HepG2 (cell line): ENCODE measurements at regions not wholly inside any gene's neighbourhood (a gene's known extent, or its start where the extent isn't known, plus 50 kb on each side); places are given as distances from the start of the nearest gene placed in this dataset.

Source experiments
- ARNTL ChIP-seq: sonication (generic); formaldehyde crosslinking; IDR thresholded peaks from 2 replicates; pipeline ENCODE4 v1.4.0; 2020; ENCODE audit warnings: mild to moderate bottlenecking, missing genetic modification reagents
- CC2D1A ChIP-seq: sonication (generic); formaldehyde crosslinking; IDR thresholded peaks from 2 replicates; pipeline ENCODE4 v1.8.1; 2023; ENCODE audit warnings: mild to moderate bottlenecking, missing genetic modification reagents
- DMAP1 ChIP-seq: IDR thresholded peaks from 2 replicates; pipeline ENCODE4 v1.6.1; 2016
- FOXA3 ChIP-seq: IDR thresholded peaks from 2 replicates; pipeline ENCODE4 v1.6.1; 2016; ENCODE audit warnings: missing genetic modification reagents, missing compliant biosample characterization
- FOXC1 ChIP-seq: sonication (generic); formaldehyde crosslinking; IDR thresholded peaks from 2 replicates; pipeline ENCODE4 v1.8.0; 2022; ENCODE audit warnings: mild to moderate bottlenecking, missing genetic modification reagents, borderline replicate concordance
- GATAD2A ChIP-seq: IDR thresholded peaks from 2 replicates; pipeline ENCODE4 v1.6.1; 2016
- NKX3-1 ChIP-seq: sonication (generic); formaldehyde crosslinking; IDR thresholded peaks from 2 replicates; pipeline ENCODE4 v1.5.0; 2020; ENCODE audit warnings: missing genetic modification reagents
- RFX3 ChIP-seq: IDR thresholded peaks from 2 replicates; pipeline ENCODE4 v1.6.1; 2016; ENCODE audit warnings: missing biosample characterization, missing genetic modification reagents
- SMAD1 ChIP-seq: sonication (generic); formaldehyde crosslinking; IDR thresholded peaks from 2 replicates; pipeline ENCODE4 v1.4.0; 2020; ENCODE audit warnings: missing genetic modification reagents, low read depth, mild to moderate bottlenecking, borderline replicate concordance
- TF ChIP-seq, protein P1 (sequence below): sonication (generic); formaldehyde crosslinking; conservative IDR thresholded peaks from 2 replicates; pipeline ENCODE4 v1.4.0; 2020; ENCODE audit warnings: mild to moderate bottlenecking, missing genetic modification reagents, moderate library complexity
- TF ChIP-seq, protein P2 (sequence below): sonication (generic); formaldehyde crosslinking; IDR thresholded peaks from 2 replicates; pipeline ENCODE4 v1.8.1; 2022; ENCODE audit warnings: low read depth, mild to moderate bottlenecking, missing genetic modification reagents
- TF ChIP-seq, protein P3 (sequence below): IDR thresholded peaks from 2 replicates; pipeline ENCODE4 v1.6.1; 2016; ENCODE audit warnings: mild to moderate bottlenecking
- TF ChIP-seq, protein P4 (sequence below), 2 experiments: sonication (generic) in 1 of 2; formaldehyde crosslinking in 1 of 2; IDR thresholded peaks; 2 replicates each; pipeline versions ENCODE4 v1.6.1 to v1.9.0; 2014 to 2022; ENCODE audit warnings: antibody characterized with exemption in 1 of 2, borderline replicate concordance in 1 of 2, inconsistent platforms in 1 of 2, low read depth in 1 of 2, missing genetic modification reagents in 1 of 2

DNA sequence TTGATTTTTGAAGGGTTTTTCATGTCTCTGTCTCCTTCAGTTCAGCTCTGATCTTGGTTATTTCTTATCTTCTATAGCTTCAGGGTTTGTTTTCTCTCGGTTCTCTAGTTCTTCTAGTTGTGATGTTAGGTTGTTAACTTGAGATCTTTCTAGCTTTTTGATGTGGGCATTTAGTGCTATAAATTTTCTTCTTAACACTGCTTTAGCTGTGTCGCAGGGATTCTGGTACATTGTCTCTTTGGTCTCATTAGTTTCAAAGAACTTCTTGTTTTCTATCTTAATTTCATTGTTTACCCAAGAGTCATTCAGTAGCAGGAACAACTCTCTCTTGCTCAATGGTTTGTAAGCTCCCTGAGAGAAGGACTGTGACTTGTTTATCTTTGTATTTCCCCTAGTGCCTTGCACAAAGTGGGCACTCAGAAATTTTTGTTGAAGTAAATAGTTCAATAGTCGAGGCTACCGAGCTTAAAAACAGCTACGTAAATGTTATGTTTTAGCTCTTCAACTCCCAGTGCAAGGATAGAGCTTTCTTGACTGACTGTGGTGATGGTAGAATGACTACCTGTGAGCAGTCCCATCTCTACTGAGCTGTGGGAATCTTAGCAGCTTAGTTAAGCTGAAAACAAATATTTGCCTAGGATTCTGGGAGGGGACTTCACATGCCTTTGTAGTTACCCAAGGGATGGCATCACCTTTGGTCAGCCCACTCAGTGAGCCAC lies 225.8 kb upstream of the ELL2 start (continued):
- TF ChIP-seq, protein P1, sequence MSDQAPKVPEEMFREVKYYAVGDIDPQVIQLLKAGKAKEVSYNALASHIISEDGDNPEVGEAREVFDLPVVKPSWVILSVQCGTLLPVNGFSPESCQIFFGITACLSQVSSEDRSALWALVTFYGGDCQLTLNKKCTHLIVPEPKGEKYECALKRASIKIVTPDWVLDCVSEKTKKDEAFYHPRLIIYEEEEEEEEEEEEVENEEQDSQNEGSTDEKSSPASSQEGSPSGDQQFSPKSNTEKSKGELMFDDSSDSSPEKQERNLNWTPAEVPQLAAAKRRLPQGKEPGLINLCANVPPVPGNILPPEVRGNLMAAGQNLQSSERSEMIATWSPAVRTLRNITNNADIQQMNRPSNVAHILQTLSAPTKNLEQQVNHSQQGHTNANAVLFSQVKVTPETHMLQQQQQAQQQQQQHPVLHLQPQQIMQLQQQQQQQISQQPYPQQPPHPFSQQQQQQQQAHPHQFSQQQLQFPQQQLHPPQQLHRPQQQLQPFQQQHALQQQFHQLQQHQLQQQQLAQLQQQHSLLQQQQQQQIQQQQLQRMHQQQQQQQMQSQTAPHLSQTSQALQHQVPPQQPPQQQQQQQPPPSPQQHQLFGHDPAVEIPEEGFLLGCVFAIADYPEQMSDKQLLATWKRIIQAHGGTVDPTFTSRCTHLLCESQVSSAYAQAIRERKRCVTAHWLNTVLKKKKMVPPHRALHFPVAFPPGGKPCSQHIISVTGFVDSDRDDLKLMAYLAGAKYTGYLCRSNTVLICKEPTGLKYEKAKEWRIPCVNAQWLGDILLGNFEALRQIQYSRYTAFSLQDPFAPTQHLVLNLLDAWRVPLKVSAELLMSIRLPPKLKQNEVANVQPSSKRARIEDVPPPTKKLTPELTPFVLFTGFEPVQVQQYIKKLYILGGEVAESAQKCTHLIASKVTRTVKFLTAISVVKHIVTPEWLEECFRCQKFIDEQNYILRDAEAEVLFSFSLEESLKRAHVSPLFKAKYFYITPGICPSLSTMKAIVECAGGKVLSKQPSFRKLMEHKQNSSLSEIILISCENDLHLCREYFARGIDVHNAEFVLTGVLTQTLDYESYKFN (CRISPR knock-in tag): peak; percentile 90
- TF ChIP-seq, protein P2, sequence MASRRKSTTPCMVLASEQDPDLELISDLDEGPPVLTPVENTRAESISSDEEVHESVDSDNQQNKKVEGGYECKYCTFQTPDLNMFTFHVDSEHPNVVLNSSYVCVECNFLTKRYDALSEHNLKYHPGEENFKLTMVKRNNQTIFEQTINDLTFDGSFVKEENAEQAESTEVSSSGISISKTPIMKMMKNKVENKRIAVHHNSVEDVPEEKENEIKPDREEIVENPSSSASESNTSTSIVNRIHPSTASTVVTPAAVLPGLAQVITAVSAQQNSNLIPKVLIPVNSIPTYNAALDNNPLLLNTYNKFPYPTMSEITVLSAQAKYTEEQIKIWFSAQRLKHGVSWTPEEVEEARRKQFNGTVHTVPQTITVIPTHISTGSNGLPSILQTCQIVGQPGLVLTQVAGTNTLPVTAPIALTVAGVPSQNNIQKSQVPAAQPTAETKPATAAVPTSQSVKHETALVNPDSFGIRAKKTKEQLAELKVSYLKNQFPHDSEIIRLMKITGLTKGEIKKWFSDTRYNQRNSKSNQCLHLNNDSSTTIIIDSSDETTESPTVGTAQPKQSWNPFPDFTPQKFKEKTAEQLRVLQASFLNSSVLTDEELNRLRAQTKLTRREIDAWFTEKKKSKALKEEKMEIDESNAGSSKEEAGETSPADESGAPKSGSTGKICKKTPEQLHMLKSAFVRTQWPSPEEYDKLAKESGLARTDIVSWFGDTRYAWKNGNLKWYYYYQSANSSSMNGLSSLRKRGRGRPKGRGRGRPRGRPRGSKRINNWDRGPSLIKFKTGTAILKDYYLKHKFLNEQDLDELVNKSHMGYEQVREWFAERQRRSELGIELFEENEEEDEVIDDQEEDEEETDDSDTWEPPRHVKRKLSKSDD: no peak
- no peak for TF ChIP-seq SMAD1 (CRISPR knock-in tag)
- TF ChIP-seq FOXA3 (CRISPR knock-in tag): peak; percentile 92
- TF ChIP-seq DMAP1 (CRISPR knock-in tag): no peak
- TF ChIP-seq, protein P3, sequence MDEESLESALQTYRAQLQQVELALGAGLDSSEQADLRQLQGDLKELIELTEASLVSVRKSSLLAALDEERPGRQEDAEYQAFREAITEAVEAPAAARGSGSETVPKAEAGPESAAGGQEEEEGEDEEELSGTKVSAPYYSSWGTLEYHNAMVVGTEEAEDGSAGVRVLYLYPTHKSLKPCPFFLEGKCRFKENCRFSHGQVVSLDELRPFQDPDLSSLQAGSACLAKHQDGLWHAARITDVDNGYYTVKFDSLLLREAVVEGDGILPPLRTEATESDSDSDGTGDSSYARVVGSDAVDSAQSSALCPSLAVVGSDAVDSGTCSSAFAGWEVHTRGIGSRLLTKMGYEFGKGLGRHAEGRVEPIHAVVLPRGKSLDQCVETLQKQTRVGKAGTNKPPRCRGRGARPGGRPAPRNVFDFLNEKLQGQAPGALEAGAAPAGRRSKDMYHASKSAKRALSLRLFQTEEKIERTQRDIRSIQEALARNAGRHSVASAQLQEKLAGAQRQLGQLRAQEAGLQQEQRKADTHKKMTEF (CRISPR knock-in tag): peak; percentile 87
- TF ChIP-seq CC2D1A: no peak
- TF ChIP-seq RFX3 (CRISPR knock-in tag): no peak
- TF ChIP-seq, protein P4, sequence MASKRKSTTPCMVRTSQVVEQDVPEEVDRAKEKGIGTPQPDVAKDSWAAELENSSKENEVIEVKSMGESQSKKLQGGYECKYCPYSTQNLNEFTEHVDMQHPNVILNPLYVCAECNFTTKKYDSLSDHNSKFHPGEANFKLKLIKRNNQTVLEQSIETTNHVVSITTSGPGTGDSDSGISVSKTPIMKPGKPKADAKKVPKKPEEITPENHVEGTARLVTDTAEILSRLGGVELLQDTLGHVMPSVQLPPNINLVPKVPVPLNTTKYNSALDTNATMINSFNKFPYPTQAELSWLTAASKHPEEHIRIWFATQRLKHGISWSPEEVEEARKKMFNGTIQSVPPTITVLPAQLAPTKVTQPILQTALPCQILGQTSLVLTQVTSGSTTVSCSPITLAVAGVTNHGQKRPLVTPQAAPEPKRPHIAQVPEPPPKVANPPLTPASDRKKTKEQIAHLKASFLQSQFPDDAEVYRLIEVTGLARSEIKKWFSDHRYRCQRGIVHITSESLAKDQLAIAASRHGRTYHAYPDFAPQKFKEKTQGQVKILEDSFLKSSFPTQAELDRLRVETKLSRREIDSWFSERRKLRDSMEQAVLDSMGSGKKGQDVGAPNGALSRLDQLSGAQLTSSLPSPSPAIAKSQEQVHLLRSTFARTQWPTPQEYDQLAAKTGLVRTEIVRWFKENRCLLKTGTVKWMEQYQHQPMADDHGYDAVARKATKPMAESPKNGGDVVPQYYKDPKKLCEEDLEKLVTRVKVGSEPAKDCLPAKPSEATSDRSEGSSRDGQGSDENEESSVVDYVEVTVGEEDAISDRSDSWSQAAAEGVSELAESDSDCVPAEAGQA (IDR thresholded peaks at IDR 0.05; ENCODE audit: low read depth): no peak
- TF ChIP-seq, protein P4 (CRISPR knock-in tag; IDR thresholded peaks at IDR 0.05; ENCODE audit: borderline replicate concordance): 0 out of 2 replicates have a peak, but pooled peaks have one; percentile 69
- no peak for TF ChIP-seq FOXC1 (CRISPR knock-in tag)
- no peak for TF ChIP-seq ARNTL (CRISPR knock-in tag)
- TF ChIP-seq NKX3-1: 0 out of 2 replicates have a peak, but pooled peaks have one; percentile 48
- TF ChIP-seq GATAD2A (CRISPR knock-in tag): peak; percentile 95
